ENCODE measurements at regions not wholly inside any gene's neighbourhood (a gene's known extent, or its start where the extent isn't known, plus 50 kb on each side); places are given as distances from the start of the nearest gene placed in this dataset.

DNA sequence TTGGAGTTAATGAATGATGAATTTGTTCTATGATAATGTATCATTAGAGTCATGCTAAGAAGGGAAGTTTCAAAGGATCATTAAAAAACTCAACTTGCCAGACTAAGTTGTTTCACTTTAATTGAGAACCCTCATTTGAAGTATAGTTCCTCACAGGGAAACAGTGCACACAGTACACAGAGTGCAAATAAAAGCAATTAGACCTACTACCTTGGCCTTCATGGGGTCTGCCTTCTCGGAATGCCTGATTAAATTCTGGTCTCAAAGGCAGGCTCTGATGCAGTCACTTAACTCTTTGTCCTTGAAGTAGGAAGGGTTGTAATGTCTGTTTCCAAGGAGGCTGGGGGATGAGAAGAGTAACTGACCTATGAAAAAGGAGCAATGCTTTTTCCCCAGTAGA is 457.3 kb downstream of the TBC1D32 start:
- ChIA-PET CTCF (ENCODE audit: unreplicated experiment) (no interaction called here), POLR2A (no interaction called here)

GRCh38 chr6:120876424-120876823 is 457.9 kb downstream of the TBC1D32 start:
- POLR2A ChIA-PET, result interaction anchor here (0.9 kb wide), 1 partner anchor 26 kb away, joined by 4 read pairs; no protein-coding TSS in a partner anchor

More for the DNA sequence above, 457.3 kb downstream of the TBC1D32 start:
- no peaks in the 10 kb centered on the region for H3K4me1 ChIP-seq (ENCODE audit: insufficient read depth, low read length, poor library complexity, severe bottlenecking)
- TF ChIP-seq CTCF (conservative IDR thresholded peaks at IDR 0.05; ENCODE audit: low read length) (no peak), EZH2phosphoT487 (IDR thresholded peaks at IDR 0.05; ENCODE audit: borderline replicate concordance, low read depth, low read length) (no peak)
- H3K36me3 ChIP-seq (ENCODE audit: insufficient read depth, low read length), result no peaks in the 10 kb centered on the region
- no peak overlapping the region for H3K27ac ChIP-seq (ENCODE audit: low read depth, low read length, poor library complexity, severe bottlenecking)
- no peaks in the 10 kb centered on the region for H4K20me1 ChIP-seq (ENCODE audit: insufficient read depth, low read length)
- BruUV-seq (replicated peaks), result no TSS peak
- intact Hi-C loops (cut with micrococcal nuclease; ENCODE audit: unreplicated experiment), result no loop called here
- no peak for DNase-seq (ENCODE audit: low spot score)
- H3K79me2 ChIP-seq (ENCODE audit: insufficient read depth, low read depth, low read length), result no peaks in the 10 kb centered on the region
- no peak overlapping the region for H3K4me3 ChIP-seq (ENCODE audit: low read depth, low read length, poor library complexity, severe bottlenecking)
- no peaks in the 10 kb centered on the region for H3K9me2 ChIP-seq (ENCODE audit: insufficient read depth, low read length)
- no peak overlapping the region for H2AFZ ChIP-seq (ENCODE audit: low read length)
- no peaks in the 10 kb centered on the region for H3K9me3 ChIP-seq (ENCODE audit: low read length)
- H3K4me2 ChIP-seq (ENCODE audit: low read length), result no peak overlapping the region

More at GRCh38 chr6:120876424-120876823, 457.9 kb downstream of the TBC1D32 start:
- H3K4me1 ChIP-seq (ENCODE audit: insufficient read depth, low read length, poor library complexity, severe bottlenecking), result no peaks in the 10 kb centered on the region
- no peak for DNase-seq (ENCODE audit: low spot score)
- intact Hi-C loops (cut with micrococcal nuclease; ENCODE audit: unreplicated experiment), result no loop called here
- BruUV-seq (replicated peaks), result no TSS peak
- no peak overlapping the region for H3K4me3 ChIP-seq (ENCODE audit: low read depth, low read length, poor library complexity, severe bottlenecking)
- H3K79me2 ChIP-seq (ENCODE audit: insufficient read depth, low read depth, low read length), result no peaks in the 10 kb centered on the region
- H2AFZ ChIP-seq (ENCODE audit: low read length), result no peak overlapping the region
- no peak overlapping the region for H3K27ac ChIP-seq (ENCODE audit: low read depth, low read length, poor library complexity, severe bottlenecking)
- CTCF ChIA-PET (ENCODE audit: unreplicated experiment), result no interaction called here
- H4K20me1 ChIP-seq (ENCODE audit: insufficient read depth, low read length), result no peaks in the 10 kb centered on the region
- TF ChIP-seq CTCF (conservative IDR thresholded peaks at IDR 0.05; ENCODE audit: low read length) (no peak), EZH2phosphoT487 (IDR thresholded peaks at IDR 0.05; ENCODE audit: borderline replicate concordance, low read depth, low read length) (no peak)
- H3K4me2 ChIP-seq (ENCODE audit: low read length), result no peak overlapping the region
- H3K9me2 ChIP-seq (ENCODE audit: insufficient read depth, low read length), result no peaks in the 10 kb centered on the region
- H3K9me3 ChIP-seq (ENCODE audit: low read length), result no peaks in the 10 kb centered on the region
- no peaks in the 10 kb centered on the region for H3K36me3 ChIP-seq (ENCODE audit: insufficient read depth, low read length)
